Spleen (tissue), 11 donors: ENCODE measurements at regions not wholly inside any gene's neighbourhood (a gene's known extent, or its start where the extent isn't known, plus 50 kb on each side); places are given as distances from the start of the nearest gene placed in this dataset.

Experiments
- DNase-seq: peaks from one replicate; pipeline ENCODE4 v3.0.0-alpha.2; 2020
- H3K27ac ChIP-seq, 8 donors: fragments of 200-600 bp; sonication (generic) in 7 of 8; 1 replicate in 4 of 8; 2 replicates in 4 of 8; pipeline versions ENCODE4 v1.5.0 to v1.8.0; 2016 to 2021; ENCODE audit warnings: inconsistent platforms in 4 of 8, mild to moderate bottlenecking in 4 of 8, moderate library complexity in 1 of 8
- H3K27me3 ChIP-seq, 7 donors: fragments of 200-600 bp; sonication (generic) in 6 of 7; replicated peaks in 1 of 7; 1 replicate in 4 of 7; 2 replicates in 3 of 7; pipeline versions ENCODE4 v1.5.0 to v1.8.0; 2016 to 2021; ENCODE audit warnings: inconsistent platforms in 3 of 7, mild to moderate bottlenecking in 1 of 7
- H3K36me3 ChIP-seq, 6 donors: fragments of 200-600 bp; sonication (generic) in 5 of 6; 1 replicate in 4 of 6; 2 replicates in 2 of 6; pipeline versions ENCODE4 v1.5.0 to v1.8.0; 2016 to 2021; ENCODE audit warnings: inconsistent platforms in 2 of 6
- H3K4me1 ChIP-seq, 6 donors: fragments of 200-600 bp; sonication (generic) in 5 of 6; 1 replicate in 3 of 6; 2 replicates in 3 of 6; pipeline versions ENCODE4 v1.5.0 to v1.8.0; 2016 to 2021; ENCODE audit warnings: inconsistent platforms in 3 of 6
- H3K4me3 ChIP-seq, 8 donors: fragments of 200-600 bp; sonication (generic) in 7 of 8; 1 replicate in 4 of 8; 2 replicates in 4 of 8; pipeline versions ENCODE4 v1.5.0 to v1.8.0; 2016 to 2021; ENCODE audit warnings: inconsistent platforms in 4 of 8, mild to moderate bottlenecking in 4 of 8, moderate library complexity in 2 of 8
- H3K9me3 ChIP-seq, 8 donors: fragments of 200-600 bp; sonication (generic) in 7 of 8; 1 replicate in 4 of 8; 2 replicates in 4 of 8; pipeline versions ENCODE4 v1.5.0 to v1.8.0; 2016 to 2021; ENCODE audit warnings: inconsistent platforms in 4 of 8
- POLR2A ChIP-seq, 3 donors: fragments of 450-650 bp; IDR thresholded peaks; one replicate each; pipeline ENCODE4 v1.5.1; 2017; ENCODE audit warnings: antibody characterized with exemption in 3 of 3, mild to moderate bottlenecking in 1 of 3
- POLR2AphosphoS5 ChIP-seq, 3 donors: sonication (generic); formaldehyde crosslinking; IDR thresholded peaks; one replicate each; pipeline ENCODE4 v1.5.1; 2017; ENCODE audit warnings: antibody characterized with exemption in 3 of 3
- WGBS, 5 donors: extraction: QIAGEN DNeasy Blood & Tissue Kit in 3 of 5; methylation state at CpG; one replicate each; pipeline versions ENCODE4 v1.1.5 to v1.1.7; 2013 to 2018; 5-methylcytosine and 5-hydroxymethylcytosine counted together
- intact Hi-C: fragments of 100-400 bp; cut with DNase I; formaldehyde crosslinking; loops from one replicate; pipeline ENCODE4 v1.15.0; 2023; ENCODE audit warnings: low total_unique reads
- TF ChIP-seq, protein P1 (sequence below), 11 experiments: fragments of 200-600 bp in 7 of 11; fragments of 450-650 bp in 4 of 11; sonication (generic) in 4 of 11; IDR thresholded peaks in 8 of 11; conservative IDR thresholded peaks in 3 of 11; 1 replicate in 7 of 11; 2 replicates in 4 of 11; pipeline versions ENCODE4 v1.4.0 to v1.8.0; 2016 to 2021; ENCODE audit warnings: antibody characterized with exemption in 11 of 11, inconsistent platforms in 4 of 11, mild to moderate bottlenecking in 1 of 11
- donor health status: healthy with polysubstance abuse.
- donor health status: DM: no; HTN: no; CAD: no; lungs with moderate emphysema.
- donor health status: DM: no; HTN: no; CAD: no.
- donor health status: Bipolar disorder and iron deficiency.
- donor health status: healthy.
- donor health status: DM: no; HTN: no; CAD: no.
- donor health status: DM: yes; HTN: yes; CAD: no.

DNA sequence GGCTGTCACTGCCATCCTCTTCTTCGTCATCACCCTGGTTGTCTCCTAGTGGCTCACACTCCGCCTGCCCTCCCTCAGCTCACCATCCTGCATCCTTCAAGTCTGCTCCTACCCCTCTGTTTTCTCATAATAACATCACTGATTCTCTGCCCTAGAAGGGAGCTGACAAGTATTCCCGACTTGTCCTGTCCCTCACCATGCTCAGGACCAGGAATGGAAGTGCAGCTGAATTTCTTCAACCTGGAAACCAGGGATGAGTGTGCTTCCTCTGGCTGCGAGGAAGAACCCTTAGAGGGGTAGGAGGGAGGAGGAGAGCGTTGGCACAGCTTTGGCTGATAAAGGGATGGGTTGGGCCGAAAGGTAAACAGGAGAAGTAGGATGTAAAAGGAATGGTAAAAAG lies 174.8 kb upstream of the GPR26 start:
- intact Hi-C loops, result no loop called here
- no peak for DNase-seq
- H3K4me3 ChIP-seq, result no peak overlapping the region
- H3K36me3 ChIP-seq, result no peaks in the 10 kb centered on the region
- no peak overlapping the region for H3K27ac ChIP-seq
- TF ChIP-seq, protein P1, sequence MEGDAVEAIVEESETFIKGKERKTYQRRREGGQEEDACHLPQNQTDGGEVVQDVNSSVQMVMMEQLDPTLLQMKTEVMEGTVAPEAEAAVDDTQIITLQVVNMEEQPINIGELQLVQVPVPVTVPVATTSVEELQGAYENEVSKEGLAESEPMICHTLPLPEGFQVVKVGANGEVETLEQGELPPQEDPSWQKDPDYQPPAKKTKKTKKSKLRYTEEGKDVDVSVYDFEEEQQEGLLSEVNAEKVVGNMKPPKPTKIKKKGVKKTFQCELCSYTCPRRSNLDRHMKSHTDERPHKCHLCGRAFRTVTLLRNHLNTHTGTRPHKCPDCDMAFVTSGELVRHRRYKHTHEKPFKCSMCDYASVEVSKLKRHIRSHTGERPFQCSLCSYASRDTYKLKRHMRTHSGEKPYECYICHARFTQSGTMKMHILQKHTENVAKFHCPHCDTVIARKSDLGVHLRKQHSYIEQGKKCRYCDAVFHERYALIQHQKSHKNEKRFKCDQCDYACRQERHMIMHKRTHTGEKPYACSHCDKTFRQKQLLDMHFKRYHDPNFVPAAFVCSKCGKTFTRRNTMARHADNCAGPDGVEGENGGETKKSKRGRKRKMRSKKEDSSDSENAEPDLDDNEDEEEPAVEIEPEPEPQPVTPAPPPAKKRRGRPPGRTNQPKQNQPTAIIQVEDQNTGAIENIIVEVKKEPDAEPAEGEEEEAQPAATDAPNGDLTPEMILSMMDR (IDR thresholded peaks at IDR 0.05 in 8 of 11, conservative IDR thresholded peaks at IDR 0.05 in 3 of 11), result no peak
- no peak for TF ChIP-seq POLR2A (IDR thresholded peaks at IDR 0.05)
- no peak for TF ChIP-seq POLR2AphosphoS5 (IDR thresholded peaks at IDR 0.05)
- H3K4me1 ChIP-seq, result no peaks in the 10 kb centered on the region
- WGBS, 5 donors, result 72 to 83% (median 75%) methylated on average over 6 of the region's 6 CpGs
- H3K9me3 ChIP-seq, result no peaks in the 10 kb centered on the region
- peaks cover 0 to 28% (median 0%) of the 10 kb centered on the region in 7 donors for H3K27me3 ChIP-seq

GRCh38 chr10:123492016-123492415 lies 174.1 kb upstream of the GPR26 start:
- Histone ChIP-seq H3K4me1 (no peaks in the 10 kb centered on the region), H3K9me3 (no peaks in the 10 kb centered on the region), H3K27ac (no peak overlapping the region), H3K36me3 (no peaks in the 10 kb centered on the region), H3K27me3 (peaks cover 0 to 28% (median 0%) of the 10 kb centered on the region in 7 donors), H3K4me3 (no peak overlapping the region)
- intact Hi-C loops, result no loop called here
- 43 to 56% (median 46%) methylated on average over 14 of the region's 14 CpGs for WGBS, 5 donors
- no peak for DNase-seq
- no peak for TF ChIP-seq POLR2AphosphoS5 (IDR thresholded peaks at IDR 0.05)

DNA sequence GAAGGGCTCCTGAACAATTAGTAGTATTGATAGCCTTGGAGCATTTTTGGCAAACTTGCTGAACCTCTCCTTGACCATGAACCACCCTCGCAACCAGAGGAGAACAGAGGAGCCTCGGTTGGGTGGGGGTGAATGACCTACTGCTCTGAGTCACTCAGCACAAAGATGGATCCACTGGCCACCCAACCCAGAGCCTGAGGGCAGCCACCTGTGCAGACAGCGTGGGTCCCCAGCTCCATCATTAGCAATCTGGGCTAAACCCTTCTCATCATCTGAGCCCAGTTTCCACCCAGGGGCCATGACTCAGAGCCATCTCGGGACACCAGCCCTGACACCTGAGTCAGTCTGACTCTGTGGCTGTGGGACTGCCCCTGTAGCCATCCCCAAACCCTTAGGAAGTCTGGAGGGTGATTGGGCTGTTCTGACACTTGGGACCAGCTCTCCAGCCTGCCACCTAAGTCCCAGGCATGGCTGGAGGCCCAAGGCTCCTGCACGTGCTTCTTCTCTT lies 171.8 kb upstream of the GPR26 start:
- Histone ChIP-seq H3K9me3 (no peaks in the 10 kb centered on the region), H3K36me3 (no peaks in the 10 kb centered on the region), H3K4me1 (no peaks in the 10 kb centered on the region), H3K27me3 (peaks cover 0 to 24% (median 0%) of the 10 kb centered on the region in 7 donors), H3K27ac (no peak overlapping the region), H3K4me3 (no peak overlapping the region)
- 74 to 87% (median 81%) methylated on average over 4 to 5 of the region's 5 CpGs for WGBS, 5 donors
- intact Hi-C loops, result no loop called here
- TF ChIP-seq POLR2A (IDR thresholded peaks at IDR 0.05) (no peak), POLR2AphosphoS5 (IDR thresholded peaks at IDR 0.05) (no peak)
- TF ChIP-seq, protein P1 (IDR thresholded peaks at IDR 0.05 in 8 of 11, conservative IDR thresholded peaks at IDR 0.05 in 3 of 11), result no peak
- DNase-seq, result no peak

GRCh38 chr10:123496375-123496774 lies 169.8 kb upstream of the GPR26 start:
- no peak for TF ChIP-seq POLR2A (IDR thresholded peaks at IDR 0.05)
- TF ChIP-seq POLR2AphosphoS5 (IDR thresholded peaks at IDR 0.05), result no peak
- TF ChIP-seq, protein P1 (IDR thresholded peaks at IDR 0.05 in 8 of 11, conservative IDR thresholded peaks at IDR 0.05 in 3 of 11), result no peak
- no peak for DNase-seq
- Histone ChIP-seq H3K4me1 (no peaks in the 10 kb centered on the region), H3K9me3 (no peaks in the 10 kb centered on the region), H3K36me3 (no peaks in the 10 kb centered on the region), H3K27me3 (peaks cover 0 to 14% (median 0%) of the 10 kb centered on the region in 7 donors), H3K27ac (no peak overlapping the region), H3K4me3 (no peak overlapping the region)
- intact Hi-C loops, result no loop called here
- 76 to 85% (median 78%) methylated on average over 6 of the region's 6 CpGs for WGBS, 5 donors
